ENCODE measurements at regions not wholly inside any gene's neighbourhood (a gene's known extent, or its start where the extent isn't known, plus 50 kb on each side); places are given as distances from the start of the nearest gene placed in this dataset.

DNA sequence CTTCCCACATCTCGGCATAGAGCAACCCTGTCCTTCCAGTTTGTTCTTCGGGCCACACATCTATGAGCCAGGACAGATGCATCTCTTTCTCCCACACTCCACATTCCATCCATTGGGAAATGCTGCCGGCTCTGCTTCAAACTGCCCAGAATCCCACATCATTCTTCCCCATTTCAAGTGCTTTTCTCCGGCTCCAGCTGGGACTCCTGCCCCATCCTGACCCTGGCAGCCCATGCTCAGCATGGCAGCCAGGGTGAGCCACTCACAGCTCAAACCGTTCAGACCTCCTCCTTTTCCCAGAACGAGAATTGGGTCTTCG, 132.8 kb upstream of the SDK2 start:
- H3K27me3 ChIP-seq (ENCODE audit: control insufficient read depth in 1 of 2, insufficient read depth in 1 of 2, low read length in 2 of 2), result peaks cover 0 to 60% of the 10 kb centered on the region in 2 experiments
- H3K23ac ChIP-seq (ENCODE audit: low read length in 2 of 2), result no peak overlapping the region

DNA sequence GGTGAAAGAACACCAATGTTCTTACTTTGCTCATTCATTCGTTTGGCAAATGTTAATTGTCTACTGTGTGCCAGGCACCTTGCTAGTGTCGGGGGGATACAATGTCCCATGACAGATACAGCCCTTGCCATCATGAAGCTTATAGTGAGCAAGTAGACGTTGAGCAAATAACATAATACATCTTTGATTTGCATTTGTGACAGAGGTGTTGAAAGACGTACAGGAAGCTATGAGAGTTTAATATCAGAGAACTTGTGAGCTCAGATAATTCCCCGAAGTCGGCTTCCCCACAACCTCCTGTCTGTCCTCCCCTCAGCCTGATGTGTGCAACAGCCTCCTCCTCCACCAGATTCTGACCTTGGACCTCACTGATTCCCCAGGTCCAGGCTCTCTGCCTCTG, 138.0 kb upstream of the SDK2 start:
- no peak overlapping the region for H2BK5ac ChIP-seq (ENCODE audit: low read depth, low read length, poor library complexity, severe bottlenecking)
- H3K4me3 ChIP-seq (ENCODE audit: insufficient read depth in 1 of 2, low read depth in 1 of 2, low read length in 2 of 2), result no peak overlapping the region
- H2BK120ac ChIP-seq (ENCODE audit: low read depth, low read length), result no peak overlapping the region
- no peak overlapping the region for H3K18ac ChIP-seq (ENCODE audit: low read depth in 1 of 2, low read length in 2 of 2)
- no peaks in the 10 kb centered on the region for H3K9me3 ChIP-seq (ENCODE audit: control insufficient read depth, low read length)
- no peak overlapping the region for H3K4ac ChIP-seq (ENCODE audit: low read depth in 1 of 2, low read length in 2 of 2)
- H3K23ac ChIP-seq (ENCODE audit: low read length in 2 of 2), result no peak overlapping the region
- H3K36me3 ChIP-seq (ENCODE audit: control insufficient read depth in 1 of 2, insufficient read depth in 2 of 2, low read depth in 1 of 2, low read length in 2 of 2), result no peaks in the 10 kb centered on the region
- H3K27me3 ChIP-seq (ENCODE audit: control insufficient read depth in 1 of 2, insufficient read depth in 1 of 2, low read length in 2 of 2), result peaks cover 0 to 82% of the 10 kb centered on the region in 2 experiments
- no peaks in the 10 kb centered on the region for H3K4me1 ChIP-seq (ENCODE audit: control insufficient read depth, insufficient read depth, low read depth, low read length)
- no peak overlapping the region for H2AFZ ChIP-seq (ENCODE audit: low read depth, low read length)
- DNase-seq, result no peak
- H3K14ac ChIP-seq (ENCODE audit: low read length in 2 of 2), result no peak overlapping the region
- no peaks in the 10 kb centered on the region for H3K79me1 ChIP-seq (replicated peaks; ENCODE audit: low read length, poor library complexity, severe bottlenecking)
- H2BK15ac ChIP-seq (ENCODE audit: low read depth, poor library complexity, severe bottlenecking), result no peak overlapping the region
- no peak overlapping the region for H4K91ac ChIP-seq (ENCODE audit: low read length)
- no peak overlapping the region for H3K9ac ChIP-seq (ENCODE audit: low read length)
- 78% methylated on average over 6 of the region's 6 CpGs for WGBS
- no peak overlapping the region for H3K4me2 ChIP-seq (ENCODE audit: low read length, poor library complexity, severe bottlenecking)
- no peak overlapping the region for H2BK12ac ChIP-seq (ENCODE audit: low read length in 2 of 2)
- no peak overlapping the region for H2AK5ac ChIP-seq (ENCODE audit: low read length, severe bottlenecking)
- no peak overlapping the region for H3K27ac ChIP-seq (ENCODE audit: low read length, poor library complexity, severe bottlenecking)
- no peak overlapping the region for H4K8ac ChIP-seq (ENCODE audit: low read length)

More for the DNA sequence above, 132.8 kb upstream of the SDK2 start:
- H2BK120ac ChIP-seq (ENCODE audit: low read depth, low read length), result no peak overlapping the region
- no peaks in the 10 kb centered on the region for H3K79me1 ChIP-seq (replicated peaks; ENCODE audit: low read length, poor library complexity, severe bottlenecking)
- no peak overlapping the region for H2AK5ac ChIP-seq (ENCODE audit: low read length, severe bottlenecking)
- no peak overlapping the region for H2BK12ac ChIP-seq (ENCODE audit: low read length in 2 of 2)
- no peak overlapping the region for H3K14ac ChIP-seq (ENCODE audit: low read length in 2 of 2)
- no peak overlapping the region for H2AFZ ChIP-seq (ENCODE audit: low read depth, low read length)
- H3K36me3 ChIP-seq (ENCODE audit: control insufficient read depth in 1 of 2, insufficient read depth in 2 of 2, low read depth in 1 of 2, low read length in 2 of 2), result no peaks in the 10 kb centered on the region
- no peak overlapping the region for H2BK5ac ChIP-seq (ENCODE audit: low read depth, low read length, poor library complexity, severe bottlenecking)
- no peaks in the 10 kb centered on the region for H3K9me3 ChIP-seq (ENCODE audit: control insufficient read depth, low read length)
- DNase-seq, result no peak
- no peak overlapping the region for H3K4me2 ChIP-seq (ENCODE audit: low read length, poor library complexity, severe bottlenecking)
- no peak overlapping the region for H4K8ac ChIP-seq (ENCODE audit: low read length)
- no peak overlapping the region for H3K27ac ChIP-seq (ENCODE audit: low read length, poor library complexity, severe bottlenecking)
- H3K4me1 ChIP-seq (ENCODE audit: control insufficient read depth, insufficient read depth, low read depth, low read length), result no peaks in the 10 kb centered on the region
- 75% methylated on average over 7 of the region's 7 CpGs for WGBS
- H3K18ac ChIP-seq (ENCODE audit: low read depth in 1 of 2, low read length in 2 of 2), result no peak overlapping the region
- no peak overlapping the region for H3K4ac ChIP-seq (ENCODE audit: low read depth in 1 of 2, low read length in 2 of 2)
- no peak overlapping the region for H3K9ac ChIP-seq (ENCODE audit: low read length)
- H2BK15ac ChIP-seq (ENCODE audit: low read depth, poor library complexity, severe bottlenecking), result no peak overlapping the region
- H3K4me3 ChIP-seq (ENCODE audit: insufficient read depth in 1 of 2, low read depth in 1 of 2, low read length in 2 of 2), result no peak overlapping the region
- H4K91ac ChIP-seq (ENCODE audit: low read length), result no peak overlapping the region

DNA sequence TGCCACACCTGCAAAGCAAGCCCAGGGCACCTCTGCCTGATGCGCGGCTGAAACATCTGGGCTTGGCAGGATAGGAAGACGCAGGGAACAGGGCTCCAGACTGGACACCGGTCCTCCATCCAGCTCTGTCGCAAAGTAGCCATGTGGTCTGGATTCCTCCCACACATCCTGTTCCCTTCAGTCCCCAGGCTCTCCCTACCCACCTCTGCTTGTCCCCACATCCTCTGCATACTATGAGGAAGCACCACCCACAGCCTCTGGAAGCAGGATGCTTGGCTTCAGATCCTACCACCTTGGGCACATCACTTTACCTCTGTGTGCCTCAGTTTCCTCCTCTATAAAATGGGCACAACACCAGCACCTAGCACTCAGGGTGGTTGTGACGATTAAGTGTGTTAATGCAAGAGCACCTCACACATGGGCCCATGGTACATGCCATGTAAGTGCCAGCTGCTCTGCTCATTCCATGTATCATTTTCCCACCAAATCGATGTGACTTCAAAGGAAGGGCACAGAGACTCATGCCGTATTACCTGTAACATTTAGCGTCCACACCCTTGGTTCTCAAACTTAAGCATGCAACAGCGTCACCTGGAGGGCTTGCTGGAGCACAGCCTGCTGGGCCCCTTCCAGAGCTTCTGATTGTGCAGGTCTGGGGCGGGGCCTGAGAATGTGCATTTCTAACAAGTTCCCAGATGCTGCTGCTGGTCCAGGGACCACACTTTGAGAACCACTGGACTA, 138.6 kb upstream of the SDK2 start:
- no peak overlapping the region for H3K4me2 ChIP-seq (ENCODE audit: low read length, poor library complexity, severe bottlenecking)
- no peak overlapping the region for H2BK5ac ChIP-seq (ENCODE audit: low read depth, low read length, poor library complexity, severe bottlenecking)
- 76% methylated on average over 11 of the region's 11 CpGs for WGBS
- H4K8ac ChIP-seq (ENCODE audit: low read length), result no peak overlapping the region
- H3K4me1 ChIP-seq (ENCODE audit: control insufficient read depth, insufficient read depth, low read depth, low read length), result no peaks in the 10 kb centered on the region
- H2BK15ac ChIP-seq (ENCODE audit: low read depth, poor library complexity, severe bottlenecking), result no peak overlapping the region
- H3K14ac ChIP-seq (ENCODE audit: low read length in 2 of 2), result no peak overlapping the region
- peaks cover 0 to 82% of the 10 kb centered on the region in 2 experiments for H3K27me3 ChIP-seq (ENCODE audit: control insufficient read depth in 1 of 2, insufficient read depth in 1 of 2, low read length in 2 of 2)
- H3K4ac ChIP-seq (ENCODE audit: low read depth in 1 of 2, low read length in 2 of 2), result no peak overlapping the region
- no peak for DNase-seq
- no peaks in the 10 kb centered on the region for H3K9me3 ChIP-seq (ENCODE audit: control insufficient read depth, low read length)
- no peak overlapping the region for H2AFZ ChIP-seq (ENCODE audit: low read depth, low read length)
- no peak overlapping the region for H2AK5ac ChIP-seq (ENCODE audit: low read length, severe bottlenecking)
- H3K9ac ChIP-seq (ENCODE audit: low read length), result no peak overlapping the region
- H2BK12ac ChIP-seq (ENCODE audit: low read length in 2 of 2), result no peak overlapping the region
- H3K79me1 ChIP-seq (replicated peaks; ENCODE audit: low read length, poor library complexity, severe bottlenecking), result no peaks in the 10 kb centered on the region
- no peak overlapping the region for H3K18ac ChIP-seq (ENCODE audit: low read depth in 1 of 2, low read length in 2 of 2)
- H3K27ac ChIP-seq (ENCODE audit: low read length, poor library complexity, severe bottlenecking), result no peak overlapping the region
- H4K91ac ChIP-seq (ENCODE audit: low read length), result no peak overlapping the region
- no peak overlapping the region for H3K23ac ChIP-seq (ENCODE audit: low read length in 2 of 2)
- H3K36me3 ChIP-seq (ENCODE audit: control insufficient read depth in 1 of 2, insufficient read depth in 2 of 2, low read depth in 1 of 2, low read length in 2 of 2), result no peaks in the 10 kb centered on the region
- no peak overlapping the region for H2BK120ac ChIP-seq (ENCODE audit: low read depth, low read length)
- no peak overlapping the region for H3K4me3 ChIP-seq (ENCODE audit: insufficient read depth in 1 of 2, low read depth in 1 of 2, low read length in 2 of 2)

DNA sequence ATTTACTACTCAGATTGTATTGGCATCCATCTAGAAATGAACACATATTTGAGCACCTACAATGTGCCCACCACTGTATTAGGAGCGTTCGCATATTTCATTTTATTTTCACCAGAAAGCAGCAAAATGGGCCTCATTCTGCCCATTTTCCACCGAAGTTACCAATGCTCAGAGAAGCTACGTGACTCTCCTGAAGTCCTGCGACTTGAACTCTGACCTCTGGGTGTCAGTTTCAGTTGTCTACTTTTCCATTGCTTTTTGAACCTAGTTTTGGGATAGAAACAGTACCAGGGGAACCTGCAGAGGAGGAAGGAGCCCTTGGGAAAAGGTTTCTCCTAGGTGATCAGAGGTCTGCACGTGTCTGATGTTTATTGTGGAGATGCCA, 139.1 kb upstream of the SDK2 start:
- H3K4me3 ChIP-seq (ENCODE audit: insufficient read depth in 1 of 2, low read depth in 1 of 2, low read length in 2 of 2), result no peak overlapping the region
- H3K23ac ChIP-seq (ENCODE audit: low read length in 2 of 2), result no peak overlapping the region
- no peaks in the 10 kb centered on the region for H3K36me3 ChIP-seq (ENCODE audit: control insufficient read depth in 1 of 2, insufficient read depth in 2 of 2, low read depth in 1 of 2, low read length in 2 of 2)
- H3K27me3 ChIP-seq (ENCODE audit: control insufficient read depth in 1 of 2, insufficient read depth in 1 of 2, low read length in 2 of 2), result peaks cover 0 to 86% of the 10 kb centered on the region in 2 experiments
- no peak overlapping the region for H3K27ac ChIP-seq (ENCODE audit: low read length, poor library complexity, severe bottlenecking)
- no peak overlapping the region for H2BK15ac ChIP-seq (ENCODE audit: low read depth, poor library complexity, severe bottlenecking)
- 80% methylated on average over 6 of the region's 6 CpGs for WGBS
- no peaks in the 10 kb centered on the region for H3K79me1 ChIP-seq (replicated peaks; ENCODE audit: low read length, poor library complexity, severe bottlenecking)
- no peak overlapping the region for H4K8ac ChIP-seq (ENCODE audit: low read length)
- no peak overlapping the region for H2BK120ac ChIP-seq (ENCODE audit: low read depth, low read length)
- no peak overlapping the region for H2BK12ac ChIP-seq (ENCODE audit: low read length in 2 of 2)
- no peak overlapping the region for H3K18ac ChIP-seq (ENCODE audit: low read depth in 1 of 2, low read length in 2 of 2)
- no peak overlapping the region for H2BK5ac ChIP-seq (ENCODE audit: low read depth, low read length, poor library complexity, severe bottlenecking)
- DNase-seq, result no peak
- no peak overlapping the region for H3K9ac ChIP-seq (ENCODE audit: low read length)
- H3K4ac ChIP-seq (ENCODE audit: low read depth in 1 of 2, low read length in 2 of 2), result no peak overlapping the region
- no peak overlapping the region for H2AFZ ChIP-seq (ENCODE audit: low read depth, low read length)
- H2AK5ac ChIP-seq (ENCODE audit: low read length, severe bottlenecking), result no peak overlapping the region
- H3K4me2 ChIP-seq (ENCODE audit: low read length, poor library complexity, severe bottlenecking), result no peak overlapping the region
- no peaks in the 10 kb centered on the region for H3K9me3 ChIP-seq (ENCODE audit: control insufficient read depth, low read length)
- no peak overlapping the region for H3K14ac ChIP-seq (ENCODE audit: low read length in 2 of 2)
- H4K91ac ChIP-seq (ENCODE audit: low read length), result no peak overlapping the region
- no peaks in the 10 kb centered on the region for H3K4me1 ChIP-seq (ENCODE audit: control insufficient read depth, insufficient read depth, low read depth, low read length)

Measured in mesenchymal stem cell (in vitro differentiated cells and primary cell).